Neuronal stem cell (in vitro differentiated cells): ENCODE measurements at regions not wholly inside any gene's neighbourhood (a gene's known extent, or its start where the extent isn't known, plus 50 kb on each side); places are given as distances from the start of the nearest gene placed in this dataset.

Experiments
- DNase-seq: peaks from one replicate; pipeline ENCODE4 v3.0.0-alpha.2; 2013; ENCODE audit warnings: low spot score
- H2AFZ ChIP-seq: one replicate; pipeline ENCODE4 v1.6.1; 2013; ENCODE audit warnings: mild to moderate bottlenecking, low read length, inconsistent platforms
- H2AK5ac ChIP-seq: 2 replicates; pipeline ENCODE4 v1.6.1; 2013; ENCODE audit warnings: low read depth, mild to moderate bottlenecking, inconsistent platforms, low read length, moderate library complexity, mixed read lengths
- H2BK120ac ChIP-seq: 2 replicates; pipeline ENCODE4 v1.6.1; 2013; ENCODE audit warnings: low read depth, mild to moderate bottlenecking, inconsistent platforms, low read length, moderate library complexity, mixed read lengths
- H2BK12ac ChIP-seq: one replicate; pipeline ENCODE4 v1.6.1; 2013; ENCODE audit warnings: low read length, inconsistent platforms
- H2BK15ac ChIP-seq: 2 replicates; pipeline ENCODE4 v1.6.1; 2013; ENCODE audit warnings: mild to moderate bottlenecking, low read length, inconsistent platforms, mixed read lengths
- H2BK5ac ChIP-seq: one replicate; pipeline ENCODE4 v1.6.1; 2013; ENCODE audit warnings: inconsistent platforms, mild to moderate bottlenecking, low read length, moderate library complexity
- H3K14ac ChIP-seq: one replicate; pipeline ENCODE4 v1.6.1; 2013; ENCODE audit warnings: low read length, inconsistent platforms
- H3K18ac ChIP-seq: 2 replicates; pipeline ENCODE4 v1.6.1; 2013; ENCODE audit warnings: low read length, inconsistent platforms
- H3K23ac ChIP-seq: 2 replicates; pipeline ENCODE4 v1.6.1; 2013; ENCODE audit warnings: low read depth, mild to moderate bottlenecking, mixed read lengths, low read length, inconsistent platforms; ENCODE audit not compliant: poor library complexity
- H3K27ac ChIP-seq: replicated peaks from 3 replicates; pipeline ENCODE4 v1.5.1; 2013; ENCODE audit warnings: low read length, inconsistent platforms
- H3K27me3 ChIP-seq, 3 experiments: 2 replicates each; pipeline ENCODE4 v1.6.1; 2013; ENCODE audit warnings: low read length in 3 of 3, mild to moderate bottlenecking in 2 of 3, inconsistent platforms in 1 of 3, low read depth in 1 of 3, mixed read lengths in 1 of 3, moderate library complexity in 1 of 3; ENCODE audit not compliant: control insufficient read depth in 3 of 3, insufficient read depth in 3 of 3
- H3K36me3 ChIP-seq, 2 donors: replicated peaks in 1 of 2; 2 replicates each; pipeline ENCODE4 v1.6.1; 2013; ENCODE audit warnings: low read length in 2 of 2; ENCODE audit not compliant: control insufficient read depth in 2 of 2, insufficient read depth in 2 of 2
- H3K4ac ChIP-seq: 2 replicates; pipeline ENCODE4 v1.6.1; 2013; ENCODE audit warnings: inconsistent platforms, mild to moderate bottlenecking, low read length, moderate library complexity
- H3K4me1 ChIP-seq, 2 donors: 1 replicate in 1 of 2; 2 replicates in 1 of 2; pipeline ENCODE4 v1.6.1; 2013; ENCODE audit warnings: low read length in 2 of 2, low read depth in 1 of 2; ENCODE audit not compliant: control insufficient read depth in 2 of 2, insufficient read depth in 1 of 2
- H3K4me2 ChIP-seq: one replicate; pipeline ENCODE4 v1.6.1; 2013; ENCODE audit warnings: mild to moderate bottlenecking, low read length, inconsistent platforms; ENCODE audit not compliant: insufficient read depth, poor library complexity, severe bottlenecking
- H3K4me3 ChIP-seq, 2 donors: 2 replicates each; pipeline ENCODE4 v1.5.1; 2013; ENCODE audit warnings: low read length in 2 of 2, mild to moderate bottlenecking in 2 of 2, inconsistent platforms in 1 of 2, moderate library complexity in 1 of 2
- H3K79me1 ChIP-seq: one replicate; pipeline ENCODE4 v1.6.1; 2013; ENCODE audit warnings: low read depth, mild to moderate bottlenecking, inconsistent platforms, low read length, moderate library complexity
- H3K9ac ChIP-seq: one replicate; pipeline ENCODE4 v1.6.1; 2013; ENCODE audit warnings: mild to moderate bottlenecking, low read depth, low read length, inconsistent platforms; ENCODE audit not compliant: poor library complexity
- H3K9me3 ChIP-seq, 2 donors: replicated peaks in 1 of 2; 2 replicates each; pipeline versions ENCODE3 to v1.6.1; 2013; ENCODE audit warnings: low read length in 2 of 2, mild to moderate bottlenecking in 2 of 2, inconsistent platforms in 1 of 2, low read depth in 1 of 2, mixed read lengths in 1 of 2, moderate library complexity in 1 of 2; ENCODE audit not compliant: control insufficient read depth in 2 of 2, insufficient read depth in 1 of 2
- H4K8ac ChIP-seq: one replicate; pipeline ENCODE4 v1.6.1; 2013; ENCODE audit warnings: low read depth, mild to moderate bottlenecking, inconsistent platforms, low read length, moderate library complexity
- H4K91ac ChIP-seq: one replicate; pipeline ENCODE4 v1.6.1; 2013; ENCODE audit warnings: low read length, low read depth, mild to moderate bottlenecking, inconsistent platforms; ENCODE audit not compliant: poor library complexity
- WGBS, 2 donors: extraction: QIAGEN DNeasy Blood & Tissue Kit; methylation state at CpG; one replicate each; pipeline ENCODE4 v1.1.7; 2013; ENCODE audit warnings: missing lambda C conversion rate in 2 of 2, mixed read lengths in 1 of 2; ENCODE audit not compliant: insufficient read length in 2 of 2, insufficient replicate concordance in 1 of 2; ENCODE audit errors: extremely low coverage in 2 of 2; 5-methylcytosine and 5-hydroxymethylcytosine counted together

DNA sequence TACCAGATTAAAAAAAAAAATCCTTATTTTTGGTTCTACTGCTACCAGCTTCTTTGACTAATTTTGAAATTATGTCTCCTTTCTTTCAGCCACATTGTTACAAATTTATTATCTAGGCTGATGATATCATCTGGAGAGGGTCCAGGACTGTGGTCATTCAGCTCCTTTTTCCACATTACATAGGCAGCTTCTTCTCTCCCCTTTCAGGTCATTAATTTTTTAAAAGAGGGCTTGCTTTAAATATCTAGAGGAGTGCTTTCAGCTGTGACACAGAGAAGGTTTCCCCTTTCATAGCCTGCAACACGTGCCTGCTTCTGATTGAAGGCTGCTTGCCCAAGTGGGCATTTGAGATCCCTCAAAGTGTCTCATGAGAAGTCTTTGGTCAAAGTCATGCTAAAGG is 155.7 kb upstream of the PAPPA start:
- no CpG with 5 or more reads among the region's 1 CpG for WGBS, 2 donors
- H3K23ac ChIP-seq = no peak overlapping the region
- H3K18ac ChIP-seq = no peak overlapping the region
- H2BK12ac ChIP-seq = no peak overlapping the region
- no peaks in the 10 kb centered on the region for H3K27me3 ChIP-seq
- H3K36me3 ChIP-seq = no peaks in the 10 kb centered on the region
- H3K9ac ChIP-seq = no peak overlapping the region
- no peak overlapping the region for H3K27ac ChIP-seq
- H4K8ac ChIP-seq = no peak overlapping the region
- no peak overlapping the region for H2BK120ac ChIP-seq
- no peak overlapping the region for H3K4me3 ChIP-seq
- no peak for DNase-seq
- H3K4me1 ChIP-seq = no peaks in the 10 kb centered on the region
- H3K9me3 ChIP-seq = no peaks in the 10 kb centered on the region
- no peak overlapping the region for H3K14ac ChIP-seq
- no peaks in the 10 kb centered on the region for H3K79me1 ChIP-seq
- no peak overlapping the region for H3K4ac ChIP-seq
- no peak overlapping the region for H4K91ac ChIP-seq
- no peak overlapping the region for H2AFZ ChIP-seq
- H2BK15ac ChIP-seq = no peak overlapping the region
- H3K4me2 ChIP-seq = no peak overlapping the region
- no peak overlapping the region for H2BK5ac ChIP-seq
- no peak overlapping the region for H2AK5ac ChIP-seq

DNA sequence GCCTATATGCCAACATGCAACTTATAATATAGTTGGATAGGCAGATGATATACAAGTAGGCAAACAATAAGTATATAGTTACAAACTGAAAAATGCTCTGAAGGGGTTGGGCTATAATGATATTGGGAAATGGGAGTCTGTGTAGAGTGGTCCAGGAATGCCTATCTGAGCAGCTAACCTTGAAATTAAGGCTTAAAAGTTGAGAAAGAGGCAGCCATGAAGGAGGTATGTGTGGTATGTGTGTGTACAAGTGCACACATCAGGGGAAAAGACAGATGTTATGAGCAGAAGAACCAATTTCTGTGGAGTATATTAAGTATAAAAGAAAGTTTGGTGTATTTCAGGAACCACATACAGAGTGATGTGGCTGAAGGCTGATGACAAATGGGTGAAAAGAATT is 154.9 kb upstream of the PAPPA start:
- H3K4me3 ChIP-seq = no peak overlapping the region

DNA sequence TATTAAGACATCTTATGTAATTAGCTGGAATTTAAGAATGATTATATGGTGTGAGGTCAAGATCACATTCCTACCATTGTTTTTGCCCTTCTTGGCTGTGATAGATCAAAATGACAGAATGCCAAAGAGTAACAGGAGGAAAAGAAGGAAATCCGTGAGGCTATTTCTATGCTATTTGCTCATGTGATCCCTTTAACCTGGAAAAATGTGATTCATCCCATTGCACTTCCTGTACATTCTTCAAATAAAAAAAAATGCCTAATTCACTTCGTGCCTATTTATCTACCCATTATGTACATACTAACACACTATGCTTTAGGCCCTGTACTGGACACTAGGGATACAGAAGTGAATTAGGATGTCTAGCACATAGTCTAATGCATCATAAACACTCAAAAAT is 154.1 kb upstream of the PAPPA start:
- Histone ChIP-seq H3K9me3 (no peaks in the 10 kb centered on the region), H3K23ac (no peak overlapping the region), H3K36me3 (no peaks in the 10 kb centered on the region), H4K8ac (no peak overlapping the region), H2BK5ac (no peak overlapping the region), H2BK15ac (no peak overlapping the region), H3K27ac (no peak overlapping the region), H3K27me3 (no peaks in the 10 kb centered on the region), H3K9ac (no peak overlapping the region), H3K4ac (no peak overlapping the region), H2BK120ac (no peak overlapping the region), H3K18ac (no peak overlapping the region), H4K91ac (no peak overlapping the region), H2BK12ac (no peak overlapping the region), H2AK5ac (no peak overlapping the region), H3K14ac (no peak overlapping the region), H3K4me3 (no peak overlapping the region), H3K79me1 (no peaks in the 10 kb centered on the region), H3K4me2 (no peak overlapping the region), H2AFZ (no peak overlapping the region), H3K4me1 (no peaks in the 10 kb centered on the region)
- DNase-seq = no peak
- no CpG with 5 or more reads among the region's 2 CpGs for WGBS, 2 donors

More for the DNA sequence above, 154.9 kb upstream of the PAPPA start:
- Histone ChIP-seq H3K27me3 (no peaks in the 10 kb centered on the region), H3K4me1 (no peaks in the 10 kb centered on the region), H2BK120ac (no peak overlapping the region), H2BK15ac (no peak overlapping the region), H3K9ac (no peak overlapping the region), H3K36me3 (no peaks in the 10 kb centered on the region), H3K9me3 (no peaks in the 10 kb centered on the region), H3K27ac (no peak overlapping the region), H3K23ac (no peak overlapping the region), H4K8ac (no peak overlapping the region), H2AFZ (no peak overlapping the region), H3K14ac (no peak overlapping the region), H3K18ac (no peak overlapping the region), H3K4me2 (no peak overlapping the region), H2BK12ac (no peak overlapping the region), H3K4ac (no peak overlapping the region), H3K79me1 (no peaks in the 10 kb centered on the region), H2AK5ac (no peak overlapping the region), H4K91ac (no peak overlapping the region), H2BK5ac (no peak overlapping the region)
- no peak for DNase-seq

DNA sequence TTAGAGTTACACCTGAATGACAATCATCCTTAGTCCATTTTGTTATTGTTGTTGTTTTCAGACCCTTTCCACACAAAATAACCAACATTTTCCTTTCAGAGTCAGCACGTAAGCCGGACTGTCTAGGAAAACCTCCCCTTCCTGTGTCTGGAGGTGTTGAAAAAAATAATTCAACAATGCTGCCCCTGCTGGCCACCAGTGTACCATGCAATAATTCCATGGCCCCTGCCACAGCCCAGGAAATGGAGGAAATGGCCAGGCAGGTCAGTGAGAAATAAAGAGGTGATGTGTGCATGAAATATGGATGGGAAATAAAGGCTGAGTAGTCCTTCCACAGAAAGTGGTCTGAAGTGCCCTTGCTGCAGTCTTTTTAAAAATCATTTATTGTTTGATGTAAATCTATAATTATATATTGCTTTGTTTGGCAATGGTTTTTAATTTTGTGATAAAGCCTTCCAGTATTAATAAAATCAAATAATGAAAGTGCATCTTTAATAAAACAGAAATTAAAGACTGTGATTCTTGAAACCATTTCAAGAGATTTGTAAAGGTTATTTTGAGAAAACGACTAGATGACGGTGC is 152.8 kb upstream of the PAPPA start:
- Histone ChIP-seq H3K79me1 (no peaks in the 10 kb centered on the region), H2AK5ac (no peak overlapping the region), H2BK5ac (no peak overlapping the region), H2AFZ (peak overlapping the region; percentile 74), H3K9me3 (no peaks in the 10 kb centered on the region), H3K14ac (no peak overlapping the region), H2BK12ac (no peak overlapping the region), H3K4ac (no peak overlapping the region), H3K18ac (no peak overlapping the region), H3K4me3 (no peak overlapping the region), H3K4me2 (no peak overlapping the region), H3K9ac (no peak overlapping the region), H3K36me3 (no peaks in the 10 kb centered on the region), H2BK120ac (no peak overlapping the region), H3K27ac (no peak overlapping the region), H4K8ac (no peak overlapping the region), H4K91ac (no peak overlapping the region), H2BK15ac (no peak overlapping the region), H3K23ac (no peak overlapping the region), H3K27me3 (no peaks in the 10 kb centered on the region), H3K4me1 (no peaks in the 10 kb centered on the region)
- no peak for DNase-seq
- WGBS, 2 donors = no CpG with 5 or more reads among the region's 4 CpGs
